ENCODE measurements at regions not wholly inside any gene's neighbourhood (a gene's known extent, or its start where the extent isn't known, plus 50 kb on each side); places are given as distances from the start of the nearest gene placed in this dataset.

- DNase-seq (ENCODE audit: low spot score), result no peak
- Histone ChIP-seq H3K4me3 (peak overlapping the region; percentile 4), H3K27ac (peak overlapping the region; percentile 33 to 58)
- no peak for TF ChIP-seq CTCF (IDR thresholded peaks at IDR 0.05)
Measured at GRCh38 chr18:34643989-34644388, 66.1 kb upstream of the DTNA start.

GRCh38 chr18:34647251-34647650, 62.8 kb upstream of the DTNA start:
- Histone ChIP-seq H3K27ac (no peak overlapping the region), H3K4me3 (no peak overlapping the region)
- no peak for DNase-seq (ENCODE audit: low spot score)
- no peak for TF ChIP-seq CTCF (IDR thresholded peaks at IDR 0.05)

GRCh38 chr18:34648269-34648985, 61.7 kb upstream of the DTNA start:
- no peak for TF ChIP-seq CTCF (IDR thresholded peaks at IDR 0.05)
- Histone ChIP-seq H3K27ac (peak overlapping the region in 1 of 2 donors; percentile 31), H3K4me3 (no peak overlapping the region)
- no peak for DNase-seq (ENCODE audit: low spot score)

DNA sequence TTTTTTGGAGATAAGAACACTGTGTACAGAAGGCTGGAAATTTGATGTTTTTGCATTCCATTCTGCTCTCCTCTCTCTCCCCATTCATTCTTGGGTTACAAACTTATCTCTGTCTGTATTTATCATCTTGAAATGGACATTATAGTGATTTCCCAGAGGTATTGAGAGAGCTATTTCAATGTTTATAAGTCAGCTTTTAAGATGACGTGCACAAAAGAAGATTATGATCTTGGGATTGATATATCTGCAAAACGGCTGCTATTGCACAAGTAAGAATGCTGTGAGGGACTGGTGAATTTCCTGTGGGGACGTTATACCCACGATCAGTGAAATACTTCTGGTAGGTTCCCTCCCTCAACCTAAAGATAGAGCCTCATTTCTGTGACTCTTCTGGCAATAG, 61.0 kb upstream of the DTNA start:
- TF ChIP-seq CTCF (IDR thresholded peaks at IDR 0.05), result no peak
- no peak for DNase-seq (ENCODE audit: low spot score)
- Histone ChIP-seq H3K4me3 (no peak overlapping the region), H3K27ac (peak overlapping the region in 1 of 2 donors; percentile 8)

- DNase-seq (ENCODE audit: low spot score), result no peak
- H3K27ac ChIP-seq, result peak overlapping the region; percentile 1 to 18
- peak overlapping the region; percentile 18 for H3K4me3 ChIP-seq
- no peak for TF ChIP-seq CTCF (IDR thresholded peaks at IDR 0.05)
Measured at GRCh38 chr18:34650121-34650545, 60.0 kb upstream of the DTNA start.

DNA sequence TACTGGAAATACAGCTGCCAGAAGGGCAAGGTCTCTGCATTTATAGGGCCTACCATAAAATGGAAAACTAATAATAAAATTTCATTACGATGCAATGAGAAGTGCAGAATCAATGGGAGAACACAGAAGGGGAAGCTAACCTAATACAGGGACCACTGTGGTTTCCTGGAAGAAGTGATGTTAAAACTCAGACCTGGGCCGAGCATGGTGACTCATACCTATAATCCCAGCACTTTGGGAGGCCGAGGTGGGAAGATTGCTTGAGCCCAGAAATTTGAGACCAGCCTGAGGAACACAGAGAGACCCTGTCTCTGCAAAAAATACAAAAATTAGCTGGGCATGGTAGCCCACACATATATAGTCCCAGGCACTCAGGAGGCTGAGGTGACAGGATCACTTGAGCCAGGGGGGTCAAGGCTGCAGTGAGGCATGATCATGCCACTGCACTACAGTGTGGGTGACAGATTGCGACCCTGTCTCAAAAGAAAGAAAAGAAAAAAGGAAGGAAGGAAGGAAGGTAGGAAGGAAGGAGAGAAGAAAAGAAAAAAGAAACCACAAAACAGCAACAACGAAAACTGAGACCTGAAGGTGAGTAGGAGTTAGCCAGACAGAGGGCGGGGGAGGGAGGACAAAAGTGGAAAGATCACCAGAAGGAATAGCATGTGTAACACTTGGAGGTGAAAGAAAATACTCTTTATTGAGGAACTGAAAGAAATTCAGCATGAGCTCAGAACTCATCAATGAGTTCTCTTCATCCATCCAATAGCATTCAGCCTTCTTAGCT, 58.3 kb upstream of the DTNA start:
- no peak for DNase-seq (ENCODE audit: low spot score)
- no peak for TF ChIP-seq CTCF (IDR thresholded peaks at IDR 0.05)
- H3K4me3 ChIP-seq, result no peak overlapping the region
- no peak overlapping the region for H3K27ac ChIP-seq

GRCh38 chr18:34655131-34655530, 55.0 kb upstream of the DTNA start:
- H3K27ac ChIP-seq, result no peak overlapping the region
- DNase-seq (ENCODE audit: low spot score), result no peak
- H3K4me3 ChIP-seq, result no peak overlapping the region
- TF ChIP-seq CTCF (IDR thresholded peaks at IDR 0.05), result no peak

Data from coronary artery (tissue), 2 donors.